Naive thymus-derived CD4-positive, alpha-beta T cell (primary cell): ENCODE measurements at regions not wholly inside any gene's neighbourhood (a gene's known extent, or its start where the extent isn't known, plus 50 kb on each side); places are given as distances from the start of the nearest gene placed in this dataset.

ENCODE experiments used
- ATAC-seq: fragments of 150-1000 bp; cut with Tn5 transposase; 2 replicates; pipeline ENCODE4 v1.10.0; 2021; ENCODE audit warnings: mild to moderate bottlenecking, moderate library complexity
- CTCF ChIA-PET: fragments of 350-600 bp; sonication (Branson Sonifier 250); formaldehyde crosslinking; loops from one replicate; lab custom pipeline; 2021; ENCODE audit warnings: antibody characterized with exemption; lab: Charles Lee
- POLR2A ChIA-PET: fragments of 350-600 bp; sonication (Branson Sonifier 250); formaldehyde crosslinking; loops from one replicate; lab custom pipeline; 2021; ENCODE audit warnings: antibody characterized with exemption, inconsistent platforms; lab: Charles Lee
- DNase-seq, 9 donors: peaks; one replicate each; pipeline versions ENCODE4 v3.0.0 to v3.0.0-alpha.2; 2020 to 2022; ENCODE audit warnings: mixed read lengths in 1 of 9
- H3K27ac ChIP-seq: one replicate; pipeline ENCODE4 v1.7.0; 2013; ENCODE audit warnings: mild to moderate bottlenecking, low read depth, low read length, moderate library complexity
- H3K27me3 ChIP-seq, 2 donors: one replicate each; pipeline ENCODE4 v1.7.0; 2013; ENCODE audit warnings: low read length in 2 of 2, mild to moderate bottlenecking in 2 of 2, moderate library complexity in 2 of 2; ENCODE audit not compliant: control insufficient read depth in 2 of 2, insufficient read depth in 2 of 2
- H3K36me3 ChIP-seq, 3 experiments: 1 replicate in 2 of 3; 2 replicates in 1 of 3; pipeline ENCODE4 v1.7.0; 2013; ENCODE audit warnings: low read length in 3 of 3, mild to moderate bottlenecking in 3 of 3, moderate library complexity in 1 of 3; ENCODE audit not compliant: insufficient read depth in 3 of 3, control insufficient read depth in 2 of 3
- H3K4me1 ChIP-seq, 2 donors: one replicate each; pipeline ENCODE4 v1.7.0; 2013; ENCODE audit warnings: low read length in 2 of 2, mild to moderate bottlenecking in 2 of 2, moderate library complexity in 1 of 2; ENCODE audit not compliant: control insufficient read depth in 2 of 2, insufficient read depth in 2 of 2
- H3K4me3 ChIP-seq: 2 replicates; pipeline ENCODE4 v1.7.0; 2013; ENCODE audit warnings: mild to moderate bottlenecking, low read length
- H3K9me3 ChIP-seq, 3 experiments: 1 replicate in 2 of 3; 2 replicates in 1 of 3; pipeline ENCODE4 v1.7.0; 2013; ENCODE audit warnings: low read length in 3 of 3; ENCODE audit not compliant: control insufficient read depth in 2 of 3
- H3K27ac Mint-ChIP-seq, 9 donors: one replicate each; pipeline ENCODE4 v1.8.0; 2020 to 2022; ENCODE audit warnings: mixed read lengths in 9 of 9, mild to moderate bottlenecking in 8 of 9, moderate library complexity in 5 of 9, inconsistent platforms in 2 of 9
- H3K27me3 Mint-ChIP-seq, 5 donors: one replicate each; pipeline ENCODE4 v1.8.0; 2021 to 2022; ENCODE audit warnings: mixed read lengths in 5 of 5, mild to moderate bottlenecking in 1 of 5
- H3K36me3 Mint-ChIP-seq, 5 donors: one replicate each; pipeline ENCODE4 v1.8.0; 2020 to 2022; ENCODE audit warnings: mixed read lengths in 5 of 5, mild to moderate bottlenecking in 3 of 5, inconsistent platforms in 1 of 5
- H3K4me1 Mint-ChIP-seq, 7 donors: one replicate each; pipeline ENCODE4 v1.8.0; 2020 to 2022; ENCODE audit warnings: mixed read lengths in 7 of 7, mild to moderate bottlenecking in 3 of 7, inconsistent platforms in 1 of 7
- H3K4me3 Mint-ChIP-seq, 10 donors: one replicate each; pipeline ENCODE4 v1.8.0; 2020 to 2022; ENCODE audit warnings: mild to moderate bottlenecking in 10 of 10, mixed read lengths in 10 of 10, moderate library complexity in 6 of 10, inconsistent platforms in 2 of 10
- H3K9me3 Mint-ChIP-seq, 11 donors: one replicate each; pipeline ENCODE4 v1.8.0; 2020 to 2022; ENCODE audit warnings: mixed read lengths in 11 of 11, mild to moderate bottlenecking in 4 of 11, inconsistent platforms in 1 of 11, moderate library complexity in 1 of 11
- intact Hi-C, 2 donors: fragments of 100-400 bp; cut with micrococcal nuclease; formaldehyde crosslinking; loops; one replicate each; pipeline ENCODE4 v1.15.1; 2023

- DNase-seq (no peak), ATAC-seq (no peak)
- Mint-ChIP-seq H3K4me3 (no peak overlapping the region), H3K36me3 (no peaks in the 10 kb centered on the region), H3K9me3 (no peaks in the 10 kb centered on the region), H3K27ac (no peak overlapping the region), H3K4me1 (peaks cover 0 to 2% (median 0%) of the 10 kb centered on the region in 7 donors), H3K27me3 (no peaks in the 10 kb centered on the region)
- intact Hi-C loops = no loop called here
- Histone ChIP-seq H3K4me1 (no peaks in the 10 kb centered on the region), H3K36me3 (no peaks in the 10 kb centered on the region), H3K4me3 (no peak overlapping the region), H3K27me3 (no peaks in the 10 kb centered on the region), H3K27ac (no peak overlapping the region), H3K9me3 (no peaks in the 10 kb centered on the region)
- POLR2A ChIA-PET = no interaction called here
- CTCF ChIA-PET = no interaction called here
Observed at GRCh38 chr2:155958834-155959233, 373.7 kb downstream of the NR4A2 start.

- Mint-ChIP-seq H3K4me3 (no peak overlapping the region), H3K9me3 (peaks cover 0 to 8% (median 0%) of the 10 kb centered on the region in 11 donors), H3K36me3 (peaks cover 0 to 4% (median 0%) of the 10 kb centered on the region in 5 donors), H3K27ac (no peak overlapping the region), H3K27me3 (no peaks in the 10 kb centered on the region), H3K4me1 (no peaks in the 10 kb centered on the region)
- DNase-seq = no peak
- no peak overlapping the region for H3K4me3 ChIP-seq
- H3K4me1 ChIP-seq = no peaks in the 10 kb centered on the region
- ATAC-seq = no peak
- ChIA-PET CTCF (no interaction called here), POLR2A (no interaction called here)
- H3K27me3 ChIP-seq = no peaks in the 10 kb centered on the region
- intact Hi-C loops = no loop called here
- H3K36me3 ChIP-seq = no peaks in the 10 kb centered on the region
- no peaks in the 10 kb centered on the region for H3K9me3 ChIP-seq
- H3K27ac ChIP-seq = no peak overlapping the region
Observed at GRCh38 chr2:155947069-155947468, 385.5 kb downstream of the NR4A2 start.

- Mint-ChIP-seq H3K4me3 (no peak overlapping the region), H3K4me1 (no peaks in the 10 kb centered on the region), H3K9me3 (peaks cover 0 to 17% (median 5%) of the 10 kb centered on the region in 11 donors), H3K27ac (no peak overlapping the region), H3K27me3 (peaks cover 0 to 5% (median 0%) of the 10 kb centered on the region in 5 donors), H3K36me3 (peaks cover 0 to 4% (median 0%) of the 10 kb centered on the region in 5 donors)
- Histone ChIP-seq H3K36me3 (no peaks in the 10 kb centered on the region), H3K4me1 (no peaks in the 10 kb centered on the region), H3K27me3 (no peaks in the 10 kb centered on the region), H3K9me3 (no peaks in the 10 kb centered on the region), H3K4me3 (no peak overlapping the region), H3K27ac (no peak overlapping the region)
- POLR2A ChIA-PET = no interaction called here
- no peak for ATAC-seq
- intact Hi-C loops = no loop called here
- DNase-seq = no peak
- CTCF ChIA-PET = no interaction called here
Observed at GRCh38 chr2:155944218-155944617, 388.3 kb downstream of the NR4A2 start.

GRCh38 chr2:155930312-155930711 is 402.2 kb downstream of the NR4A2 start:
- CTCF ChIA-PET = no interaction called here
- no peak overlapping the region for H3K4me3 Mint-ChIP-seq

GRCh38 chr2:155917380-155917779 is 415.1 kb downstream of the NR4A2 start:
- no peak overlapping the region for H3K4me3 ChIP-seq
- Mint-ChIP-seq H3K4me3 (no peak overlapping the region), H3K27me3 (no peaks in the 10 kb centered on the region), H3K36me3 (no peaks in the 10 kb centered on the region), H3K9me3 (peaks cover 0 to 6% (median 0%) of the 10 kb centered on the region in 11 donors), H3K4me1 (no peaks in the 10 kb centered on the region), H3K27ac (no peak overlapping the region)
- ChIA-PET CTCF (no interaction called here), POLR2A (no interaction called here)
- H3K27ac ChIP-seq = no peak overlapping the region
- intact Hi-C loops = no loop called here
- DNase-seq (no peak), ATAC-seq (no peak)
- H3K27me3 ChIP-seq = no peaks in the 10 kb centered on the region
- H3K4me1 ChIP-seq = no peaks in the 10 kb centered on the region
- no peaks in the 10 kb centered on the region for H3K36me3 ChIP-seq
- no peaks in the 10 kb centered on the region for H3K9me3 ChIP-seq

More at GRCh38 chr2:155930312-155930711, 402.2 kb downstream of the NR4A2 start:
- intact Hi-C loops = no loop called here
- Histone ChIP-seq H3K4me3 (no peak overlapping the region), H3K4me1 (no peaks in the 10 kb centered on the region), H3K9me3 (no peaks in the 10 kb centered on the region), H3K27ac (no peak overlapping the region), H3K27me3 (no peaks in the 10 kb centered on the region), H3K36me3 (no peaks in the 10 kb centered on the region)
- no peaks in the 10 kb centered on the region for H3K4me1 Mint-ChIP-seq
- DNase-seq (no peak), ATAC-seq (no peak)
- H3K9me3 Mint-ChIP-seq = peaks cover 0 to 14% (median 7%) of the 10 kb centered on the region in 11 donors
- no peaks in the 10 kb centered on the region for H3K27me3 Mint-ChIP-seq
- H3K36me3 Mint-ChIP-seq = no peaks in the 10 kb centered on the region
- POLR2A ChIA-PET = no interaction called here
- no peak overlapping the region for H3K27ac Mint-ChIP-seq

GRCh38 chr2:155913356-155913755 is 419.2 kb downstream of the NR4A2 start:
- no peaks in the 10 kb centered on the region for H3K4me1 Mint-ChIP-seq
- DNase-seq = no peak
- intact Hi-C loops = no loop called here
- Histone ChIP-seq H3K4me3 (no peak overlapping the region), H3K36me3 (no peaks in the 10 kb centered on the region), H3K27ac (no peak overlapping the region), H3K27me3 (no peaks in the 10 kb centered on the region), H3K9me3 (no peaks in the 10 kb centered on the region), H3K4me1 (no peaks in the 10 kb centered on the region)
- CTCF ChIA-PET = no interaction called here
- H3K9me3 Mint-ChIP-seq = peaks cover 0 to 6% (median 0%) of the 10 kb centered on the region in 11 donors
- H3K27me3 Mint-ChIP-seq = no peaks in the 10 kb centered on the region
- H3K36me3 Mint-ChIP-seq = no peaks in the 10 kb centered on the region
- no peak overlapping the region for H3K27ac Mint-ChIP-seq
- ATAC-seq = no peak
- no peak overlapping the region for H3K4me3 Mint-ChIP-seq
- POLR2A ChIA-PET = no interaction called here

GRCh38 chr2:155908567-155908966 is 424.0 kb downstream of the NR4A2 start:
- no peaks in the 10 kb centered on the region for H3K27me3 Mint-ChIP-seq
- no peaks in the 10 kb centered on the region for H3K36me3 ChIP-seq
- no peak for DNase-seq
- intact Hi-C loops = no loop called here
- H3K4me1 ChIP-seq = no peaks in the 10 kb centered on the region
- no peak overlapping the region for H3K4me3 ChIP-seq
- POLR2A ChIA-PET = no interaction called here
- no peaks in the 10 kb centered on the region for H3K4me1 Mint-ChIP-seq
- H3K9me3 ChIP-seq = no peaks in the 10 kb centered on the region
- no peak overlapping the region for H3K4me3 Mint-ChIP-seq
- ATAC-seq = no peak
- H3K27ac Mint-ChIP-seq = no peak overlapping the region
- peaks cover 0 to 5% (median 0%) of the 10 kb centered on the region in 11 donors for H3K9me3 Mint-ChIP-seq
- no peaks in the 10 kb centered on the region for H3K27me3 ChIP-seq
- H3K27ac ChIP-seq = no peak overlapping the region
- CTCF ChIA-PET = no interaction called here
- no peaks in the 10 kb centered on the region for H3K36me3 Mint-ChIP-seq
